Activated CD4-positive, alpha-beta T cell treated with anti-CD3 and anti-CD28 coated beads for 36 hours (primary cell): ENCODE measurements at regions not wholly inside any gene's neighbourhood (a gene's known extent, or its start where the extent isn't known, plus 50 kb on each side); places are given as distances from the start of the nearest gene placed in this dataset.
"Not testable (repeated sequence)": the region's sequence is repeated elsewhere in the genome, so short reads cannot be mapped to it uniquely, and the experiment has no call there.

Source experiments
- ATAC-seq: fragments of 200-7000 bp; cut with Tn5 transposase; one replicate; pipeline ENCODE4 v1.10.0; 2021; ENCODE audit warnings: mild to moderate bottlenecking, moderate library complexity
- CTCF ChIA-PET: fragments of 350-600 bp; sonication (Branson Sonifier 250); formaldehyde crosslinking; loops from one replicate; lab custom pipeline; 2021; ENCODE audit warnings: antibody characterized with exemption; lab: Charles Lee
- POLR2A ChIA-PET: fragments of 350-600 bp; sonication (Branson Sonifier 250); formaldehyde crosslinking; loops from one replicate; lab custom pipeline; 2021; ENCODE audit warnings: antibody characterized with exemption, inconsistent platforms; lab: Charles Lee
- DNase-seq: peaks from one replicate; pipeline ENCODE4 v3.0.0-alpha.2; 2020
- H3K27ac Mint-ChIP-seq: one replicate; pipeline ENCODE4 v1.8.0; 2021; ENCODE audit warnings: mixed read lengths
- H3K27me3 Mint-ChIP-seq: one replicate; pipeline ENCODE4 v1.8.0; 2021; ENCODE audit warnings: mixed read lengths
- H3K36me3 Mint-ChIP-seq: one replicate; pipeline ENCODE4 v1.8.0; 2021; ENCODE audit warnings: low read depth, mixed read lengths
- H3K4me1 Mint-ChIP-seq: one replicate; pipeline ENCODE4 v1.8.0; 2021; ENCODE audit warnings: mixed read lengths
- H3K4me3 Mint-ChIP-seq: one replicate; pipeline ENCODE4 v1.8.0; 2021; ENCODE audit warnings: mild to moderate bottlenecking, moderate library complexity, mixed read lengths
- H3K9me3 Mint-ChIP-seq: one replicate; pipeline ENCODE4 v1.8.0; 2021; ENCODE audit warnings: low read depth, mixed read lengths
- intact Hi-C, 2 experiments: fragments of 100-400 bp; cut with DNase I in 1 of 2; cut with micrococcal nuclease in 1 of 2; formaldehyde crosslinking; loops; one replicate each; pipeline versions ENCODE4 v1.14.2 to v1.15.1; 2022 to 2024; cut with DNase I, micrococcal nuclease

- CTCF ChIA-PET = no interaction called here
- H3K9me3 Mint-ChIP-seq = peaks cover 16% of the 10 kb centered on the region
- H3K4me1 Mint-ChIP-seq = no peaks in the 10 kb centered on the region
- DNase-seq (no peak), ATAC-seq (no peak)
- POLR2A ChIA-PET = no interaction called here
- intact Hi-C loops = no loop called here
- H3K27me3 Mint-ChIP-seq = no peaks in the 10 kb centered on the region
- H3K36me3 Mint-ChIP-seq = no peaks in the 10 kb centered on the region
- no peak overlapping the region for H3K4me3 Mint-ChIP-seq
- H3K27ac Mint-ChIP-seq = no peak overlapping the region
Measured at GRCh38 chr16:60413969-60414368, 1622.3 kb downstream of the CDH8 start.

- POLR2A ChIA-PET = no interaction called here
- ATAC-seq (no peak), DNase-seq (no peak)
- Mint-ChIP-seq H3K4me1 (no peaks in the 10 kb centered on the region), H3K9me3 (peaks cover 17% of the 10 kb centered on the region), H3K4me3 (no peak overlapping the region), H3K27me3 (no peaks in the 10 kb centered on the region), H3K36me3 (no peaks in the 10 kb centered on the region), H3K27ac (no peak overlapping the region)
- intact Hi-C loops = no loop called here
- CTCF ChIA-PET = no interaction called here
Measured at GRCh38 chr16:60407606-60408005, 1628.6 kb downstream of the CDH8 start.

- H3K36me3 Mint-ChIP-seq = no peaks in the 10 kb centered on the region
- DNase-seq (no peak), ATAC-seq (no peak)
- H3K9me3 Mint-ChIP-seq = peaks cover 15% of the 10 kb centered on the region
- no peak overlapping the region for H3K4me3 Mint-ChIP-seq
- ChIA-PET CTCF (no interaction called here), POLR2A (no interaction called here)
- no peak overlapping the region for H3K27ac Mint-ChIP-seq
- intact Hi-C loops = no loop called here
- H3K27me3 Mint-ChIP-seq = no peaks in the 10 kb centered on the region
- no peaks in the 10 kb centered on the region for H3K4me1 Mint-ChIP-seq
Measured at GRCh38 chr16:60407034-60407433, 1629.2 kb downstream of the CDH8 start.

GRCh38 chr16:60405286-60405685 lies 1631.0 kb downstream of the CDH8 start:
- no peak for ATAC-seq
- intact Hi-C loops = no loop called here
- Mint-ChIP-seq H3K4me3 (no peak overlapping the region), H3K9me3 (peaks cover 15% of the 10 kb centered on the region), H3K4me1 (no peaks in the 10 kb centered on the region), H3K36me3 (no peaks in the 10 kb centered on the region), H3K27ac (no peak overlapping the region), H3K27me3 (no peaks in the 10 kb centered on the region)
- ChIA-PET CTCF (no interaction called here), POLR2A (no interaction called here)
- no peak for DNase-seq

GRCh38 chr16:60404401-60404800 lies 1631.8 kb downstream of the CDH8 start:
- no peak overlapping the region for H3K27ac Mint-ChIP-seq
- intact Hi-C loops = no loop called here
- no peaks in the 10 kb centered on the region for H3K4me1 Mint-ChIP-seq
- CTCF ChIA-PET = no interaction called here
- H3K36me3 Mint-ChIP-seq = no peaks in the 10 kb centered on the region
- H3K9me3 Mint-ChIP-seq = peaks cover 16% of the 10 kb centered on the region
- no peak for DNase-seq
- POLR2A ChIA-PET = no interaction called here
- no peaks in the 10 kb centered on the region for H3K27me3 Mint-ChIP-seq
- no peak overlapping the region for H3K4me3 Mint-ChIP-seq
- no peak for ATAC-seq

- ATAC-seq, intact Hi-C loops, POLR2A ChIA-PET: not testable (repeated sequence)
Measured at GRCh38 chr16:60402941-60403340, 1633.3 kb downstream of the CDH8 start.

GRCh38 chr16:60392380-60392779 lies 1643.9 kb downstream of the CDH8 start:
- peaks cover 19% of the 10 kb centered on the region for H3K9me3 Mint-ChIP-seq
- no peak overlapping the region for H3K27ac Mint-ChIP-seq
- POLR2A ChIA-PET = no interaction called here
- no peaks in the 10 kb centered on the region for H3K27me3 Mint-ChIP-seq
- intact Hi-C loops = no loop called here
- H3K4me3 Mint-ChIP-seq = no peak overlapping the region
- CTCF ChIA-PET = no interaction called here
- no peaks in the 10 kb centered on the region for H3K4me1 Mint-ChIP-seq
- no peak for ATAC-seq
- no peaks in the 10 kb centered on the region for H3K36me3 Mint-ChIP-seq
- DNase-seq = no peak

More at GRCh38 chr16:60402941-60403340, 1633.3 kb downstream of the CDH8 start:
- H3K4me1 Mint-ChIP-seq, H3K27ac Mint-ChIP-seq, H3K36me3 Mint-ChIP-seq, CTCF ChIA-PET, H3K27me3 Mint-ChIP-seq, DNase-seq, H3K4me3 Mint-ChIP-seq: not testable (repeated sequence)
- H3K9me3 Mint-ChIP-seq = peaks cover 12% of the 10 kb centered on the region

GRCh38 chr16:60371591-60371990 lies 1637.5 kb upstream of the GOT2 start:
- ChIA-PET CTCF (interaction anchor here (0.6 kb wide), 1 partner anchor 308 kb away, joined by 3 read pairs; no protein-coding TSS in a partner anchor), POLR2A (no interaction called here)
- no peaks in the 10 kb centered on the region for H3K4me1 Mint-ChIP-seq
- ATAC-seq = no peak
- DNase-seq = no peak
- H3K27ac Mint-ChIP-seq = no peak overlapping the region
- H3K36me3 Mint-ChIP-seq = no peaks in the 10 kb centered on the region
- peaks cover 23% of the 10 kb centered on the region for H3K9me3 Mint-ChIP-seq
- no peak overlapping the region for H3K4me3 Mint-ChIP-seq
- intact Hi-C loops = no loop called here
- no peaks in the 10 kb centered on the region for H3K27me3 Mint-ChIP-seq

- no peaks in the 10 kb centered on the region for H3K4me1 Mint-ChIP-seq
- POLR2A ChIA-PET = no interaction called here
- CTCF ChIA-PET = interaction anchor here (0.6 kb wide), 1 partner anchor 1507 kb away, joined by 3 read pairs; no protein-coding TSS in a partner anchor
Measured at GRCh38 chr16:60367739-60368138, 1633.6 kb upstream of the GOT2 start.

GRCh38 chr16:60363566-60363965 lies 1629.5 kb upstream of the GOT2 start:
- Mint-ChIP-seq H3K27ac (no peak overlapping the region), H3K9me3 (peaks cover 8% of the 10 kb centered on the region), H3K4me1 (no peaks in the 10 kb centered on the region), H3K4me3 (no peak overlapping the region), H3K36me3 (no peaks in the 10 kb centered on the region), H3K27me3 (no peaks in the 10 kb centered on the region)
- DNase-seq = no peak
- intact Hi-C loops = no loop called here
- ChIA-PET CTCF (no interaction called here), POLR2A (no interaction called here)
- no peak for ATAC-seq

More at GRCh38 chr16:60367739-60368138, 1633.6 kb upstream of the GOT2 start:
- intact Hi-C loops = no loop called here
- Mint-ChIP-seq H3K9me3 (peaks cover 11% of the 10 kb centered on the region), H3K27me3 (no peaks in the 10 kb centered on the region), H3K4me3 (no peak overlapping the region), H3K27ac (no peak overlapping the region), H3K36me3 (no peaks in the 10 kb centered on the region)
- DNase-seq (no peak), ATAC-seq (no peak)

GRCh38 chr16:60359866-60360265 lies 1625.8 kb upstream of the GOT2 start:
- H3K4me1 Mint-ChIP-seq, DNase-seq, H3K27me3 Mint-ChIP-seq, POLR2A ChIA-PET, ATAC-seq, H3K4me3 Mint-ChIP-seq, intact Hi-C loops, H3K27ac Mint-ChIP-seq, H3K36me3 Mint-ChIP-seq, CTCF ChIA-PET: not testable (repeated sequence)
- peaks cover 13% of the 10 kb centered on the region for H3K9me3 Mint-ChIP-seq

GRCh38 chr16:60359412-60359811 lies 1625.3 kb upstream of the GOT2 start:
- CTCF ChIA-PET, ATAC-seq, H3K27me3 Mint-ChIP-seq, POLR2A ChIA-PET, H3K4me1 Mint-ChIP-seq, intact Hi-C loops, H3K4me3 Mint-ChIP-seq, H3K36me3 Mint-ChIP-seq, DNase-seq, H3K27ac Mint-ChIP-seq: not testable (repeated sequence)
- H3K9me3 Mint-ChIP-seq = peaks cover 13% of the 10 kb centered on the region
